ENCODE measurements at regions not wholly inside any gene's neighbourhood (a gene's known extent, or its start where the extent isn't known, plus 50 kb on each side); places are given as distances from the start of the nearest gene placed in this dataset.

- Histone ChIP-seq H3K9me3 (ENCODE audit: control insufficient read depth, low read length) (no peaks in the 10 kb centered on the region), H3K36me3 (ENCODE audit: control insufficient read depth, insufficient read depth, low read length) (no peaks in the 10 kb centered on the region), H3K79me2 (no peaks in the 10 kb centered on the region), H3K27ac (no peak overlapping the region), H3K27me3 (ENCODE audit: control insufficient read depth, insufficient read depth, low read length) (no peaks in the 10 kb centered on the region), H3K9ac (no peak overlapping the region), H2AFZ (no peak overlapping the region), H3K4me3 (ENCODE audit: low read depth, low read length) (no peak overlapping the region), H3K4me2 (ENCODE audit: low read length) (no peak overlapping the region), H3K4me1 (no peaks in the 10 kb centered on the region)
- TF ChIP-seq CTCF (IDR thresholded peaks at IDR 0.05) = no peak
Measured at GRCh38 chr2:217444932-217445331, 557.9 kb downstream of the TNS1 start.

- H3K9me3 ChIP-seq (ENCODE audit: control insufficient read depth, low read length) = no peaks in the 10 kb centered on the region
- H2AFZ ChIP-seq = no peak overlapping the region
- H3K4me2 ChIP-seq (ENCODE audit: low read length) = no peak overlapping the region
- no peak for TF ChIP-seq CTCF (IDR thresholded peaks at IDR 0.05)
- H3K27me3 ChIP-seq (ENCODE audit: control insufficient read depth, insufficient read depth, low read length) = no peaks in the 10 kb centered on the region
- no peaks in the 10 kb centered on the region for H3K4me1 ChIP-seq
- H3K4me3 ChIP-seq (ENCODE audit: low read depth, low read length) = no peak overlapping the region
- H3K27ac ChIP-seq = no peak overlapping the region
- H3K79me2 ChIP-seq = no peaks in the 10 kb centered on the region
- no peaks in the 10 kb centered on the region for H3K36me3 ChIP-seq (ENCODE audit: control insufficient read depth, insufficient read depth, low read length)
- no peak overlapping the region for H3K9ac ChIP-seq
Measured at GRCh38 chr2:217444509-217444908, 558.3 kb downstream of the TNS1 start.

- no peak overlapping the region for H3K27ac ChIP-seq
- no peaks in the 10 kb centered on the region for H3K36me3 ChIP-seq (ENCODE audit: control insufficient read depth, insufficient read depth, low read length)
- no peak overlapping the region for H3K4me2 ChIP-seq (ENCODE audit: low read length)
- H3K4me1 ChIP-seq = no peaks in the 10 kb centered on the region
- no peaks in the 10 kb centered on the region for H3K79me2 ChIP-seq
- no peaks in the 10 kb centered on the region for H3K9me3 ChIP-seq (ENCODE audit: control insufficient read depth, low read length)
- no peak overlapping the region for H3K4me3 ChIP-seq (ENCODE audit: low read depth, low read length)
- no peaks in the 10 kb centered on the region for H3K27me3 ChIP-seq (ENCODE audit: control insufficient read depth, insufficient read depth, low read length)
- no peak overlapping the region for H3K9ac ChIP-seq
- TF ChIP-seq CTCF (IDR thresholded peaks at IDR 0.05) = no peak
- no peak overlapping the region for H2AFZ ChIP-seq
Measured at GRCh38 chr2:217443601-217444000, 559.2 kb downstream of the TNS1 start.

GRCh38 chr2:217440000-217440399, 562.8 kb downstream of the TNS1 start:
- Histone ChIP-seq H3K4me1 (peaks cover 17% of the 10 kb centered on the region), H3K27me3 (ENCODE audit: control insufficient read depth, insufficient read depth, low read length) (no peaks in the 10 kb centered on the region), H3K9me3 (ENCODE audit: control insufficient read depth, low read length) (no peaks in the 10 kb centered on the region), H2AFZ (no peak overlapping the region), H3K79me2 (no peaks in the 10 kb centered on the region), H3K36me3 (ENCODE audit: control insufficient read depth, insufficient read depth, low read length) (no peaks in the 10 kb centered on the region), H3K9ac (no peak overlapping the region), H3K27ac (no peak overlapping the region), H3K4me2 (ENCODE audit: low read length) (no peak overlapping the region), H3K4me3 (ENCODE audit: low read depth, low read length) (no peak overlapping the region)
- TF ChIP-seq CTCF (IDR thresholded peaks at IDR 0.05) = no peak

- Histone ChIP-seq H3K36me3 (ENCODE audit: control insufficient read depth, insufficient read depth, low read length) (no peaks in the 10 kb centered on the region), H3K4me1 (peaks cover 25% of the 10 kb centered on the region), H3K27ac (no peak overlapping the region), H2AFZ (no peak overlapping the region), H3K27me3 (ENCODE audit: control insufficient read depth, insufficient read depth, low read length) (no peaks in the 10 kb centered on the region), H3K4me3 (ENCODE audit: low read depth, low read length) (no peak overlapping the region), H3K4me2 (ENCODE audit: low read length) (no peak overlapping the region), H3K9ac (no peak overlapping the region), H3K79me2 (no peaks in the 10 kb centered on the region), H3K9me3 (ENCODE audit: control insufficient read depth, low read length) (no peaks in the 10 kb centered on the region)
- TF ChIP-seq CTCF (IDR thresholded peaks at IDR 0.05) = no peak
Measured at GRCh38 chr2:217438821-217439220, 564.0 kb downstream of the TNS1 start.
